ENCODE measurements at regions not wholly inside any gene's neighbourhood (a gene's known extent, or its start where the extent isn't known, plus 50 kb on each side); places are given as distances from the start of the nearest gene placed in this dataset.

- H3K4me3 ChIP-seq (ENCODE audit: low read depth, low read length, poor library complexity, severe bottlenecking), result no peak overlapping the region
- H3K27me3 ChIP-seq (replicated peaks; ENCODE audit: insufficient read depth, low read depth, low read length, poor library complexity), result no peaks in the 10 kb centered on the region
- H3K36me3 ChIP-seq (ENCODE audit: insufficient read depth, low read length, poor library complexity, severe bottlenecking), result no peaks in the 10 kb centered on the region
- TF ChIP-seq EZH2 (IDR thresholded peaks at IDR 0.05; ENCODE audit: borderline replicate concordance, low read depth, low read length, poor library complexity, severe bottlenecking), result no peak
- TF ChIP-seq, protein P1, sequence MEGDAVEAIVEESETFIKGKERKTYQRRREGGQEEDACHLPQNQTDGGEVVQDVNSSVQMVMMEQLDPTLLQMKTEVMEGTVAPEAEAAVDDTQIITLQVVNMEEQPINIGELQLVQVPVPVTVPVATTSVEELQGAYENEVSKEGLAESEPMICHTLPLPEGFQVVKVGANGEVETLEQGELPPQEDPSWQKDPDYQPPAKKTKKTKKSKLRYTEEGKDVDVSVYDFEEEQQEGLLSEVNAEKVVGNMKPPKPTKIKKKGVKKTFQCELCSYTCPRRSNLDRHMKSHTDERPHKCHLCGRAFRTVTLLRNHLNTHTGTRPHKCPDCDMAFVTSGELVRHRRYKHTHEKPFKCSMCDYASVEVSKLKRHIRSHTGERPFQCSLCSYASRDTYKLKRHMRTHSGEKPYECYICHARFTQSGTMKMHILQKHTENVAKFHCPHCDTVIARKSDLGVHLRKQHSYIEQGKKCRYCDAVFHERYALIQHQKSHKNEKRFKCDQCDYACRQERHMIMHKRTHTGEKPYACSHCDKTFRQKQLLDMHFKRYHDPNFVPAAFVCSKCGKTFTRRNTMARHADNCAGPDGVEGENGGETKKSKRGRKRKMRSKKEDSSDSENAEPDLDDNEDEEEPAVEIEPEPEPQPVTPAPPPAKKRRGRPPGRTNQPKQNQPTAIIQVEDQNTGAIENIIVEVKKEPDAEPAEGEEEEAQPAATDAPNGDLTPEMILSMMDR (conservative IDR thresholded peaks at IDR 0.05; ENCODE audit: low read depth, low read length), result no peak
- intact Hi-C loops (cut with micrococcal nuclease; ENCODE audit: unreplicated experiment), result loop anchor here (5.0 kb wide), 1 partner anchor 67 kb away; no protein-coding TSS in a partner anchor
- CTCF ChIA-PET, result no interaction called here
- H3K4me1 ChIP-seq (ENCODE audit: insufficient read depth, low read length, poor library complexity, severe bottlenecking), result peaks cover 5% of the 10 kb centered on the region
- no peaks in the 10 kb centered on the region for H3K9me3 ChIP-seq (ENCODE audit: low read depth, low read length, poor library complexity, severe bottlenecking)
- POLR2A ChIA-PET (ENCODE audit: low non-redundant PET), result no interaction called here
- BruUV-seq (replicated peaks), result no TSS peak
- no peak overlapping the region for H3K27ac ChIP-seq (ENCODE audit: low read depth, low read length, poor library complexity, severe bottlenecking)
- no peak for DNase-seq (ENCODE audit: low spot score)
Measured at GRCh38 chr20:43859994-43860393, 54.7 kb upstream of the TOX2 start.

DNA sequence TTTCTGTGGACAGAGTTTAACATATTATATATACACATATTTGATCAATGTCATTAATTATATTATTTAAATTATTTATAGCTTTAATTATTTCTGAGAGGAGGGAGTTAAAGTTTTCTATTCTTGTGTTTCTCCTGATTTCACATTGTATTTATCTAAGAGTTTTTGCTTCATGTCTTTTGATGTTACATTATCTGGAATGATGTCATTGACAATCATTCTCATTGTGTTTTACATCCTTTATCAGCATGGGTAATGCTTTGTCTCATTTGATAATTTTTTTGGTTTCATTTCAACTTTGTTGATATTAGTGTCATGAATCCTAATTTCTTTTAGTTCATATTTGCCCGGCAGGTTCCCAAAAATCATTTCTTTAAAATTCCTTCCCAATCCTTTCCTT is 56.7 kb upstream of the TOX2 start:
- H3K27ac ChIP-seq (ENCODE audit: low read depth, low read length, poor library complexity, severe bottlenecking), result no peak overlapping the region
- no TSS peak for BruUV-seq (replicated peaks)
- ChIA-PET POLR2A (ENCODE audit: low non-redundant PET) (no interaction called here), CTCF (no interaction called here)
- peaks cover 5% of the 10 kb centered on the region for H3K4me1 ChIP-seq (ENCODE audit: insufficient read depth, low read length, poor library complexity, severe bottlenecking)
- no peak for DNase-seq (ENCODE audit: low spot score)
- H3K36me3 ChIP-seq (ENCODE audit: insufficient read depth, low read length, poor library complexity, severe bottlenecking), result no peaks in the 10 kb centered on the region
- intact Hi-C loops (cut with micrococcal nuclease; ENCODE audit: unreplicated experiment), result no loop called here
- TF ChIP-seq EZH2 (IDR thresholded peaks at IDR 0.05; ENCODE audit: borderline replicate concordance, low read depth, low read length, poor library complexity, severe bottlenecking), result no peak
- TF ChIP-seq, protein P1 (conservative IDR thresholded peaks at IDR 0.05; ENCODE audit: low read depth, low read length), result no peak
- no peak overlapping the region for H3K4me3 ChIP-seq (ENCODE audit: low read depth, low read length, poor library complexity, severe bottlenecking)
- no peaks in the 10 kb centered on the region for H3K9me3 ChIP-seq (ENCODE audit: low read depth, low read length, poor library complexity, severe bottlenecking)
- H3K27me3 ChIP-seq (replicated peaks; ENCODE audit: insufficient read depth, low read depth, low read length, poor library complexity), result no peaks in the 10 kb centered on the region

GRCh38 chr20:43857127-43857526 is 57.5 kb upstream of the TOX2 start:
- peaks cover 5% of the 10 kb centered on the region for H3K4me1 ChIP-seq (ENCODE audit: insufficient read depth, low read length, poor library complexity, severe bottlenecking)
- POLR2A ChIA-PET (ENCODE audit: low non-redundant PET), result no interaction called here
- H3K4me3 ChIP-seq (ENCODE audit: low read depth, low read length, poor library complexity, severe bottlenecking), result no peak overlapping the region
- DNase-seq (ENCODE audit: low spot score), result no peak
- BruUV-seq (replicated peaks), result no TSS peak
- no peak overlapping the region for H3K27ac ChIP-seq (ENCODE audit: low read depth, low read length, poor library complexity, severe bottlenecking)
- no peak for TF ChIP-seq EZH2 (IDR thresholded peaks at IDR 0.05; ENCODE audit: borderline replicate concordance, low read depth, low read length, poor library complexity, severe bottlenecking)
- H3K27me3 ChIP-seq (replicated peaks; ENCODE audit: insufficient read depth, low read depth, low read length, poor library complexity), result no peaks in the 10 kb centered on the region
- CTCF ChIA-PET, result no interaction called here
- no peaks in the 10 kb centered on the region for H3K9me3 ChIP-seq (ENCODE audit: low read depth, low read length, poor library complexity, severe bottlenecking)
- no peaks in the 10 kb centered on the region for H3K36me3 ChIP-seq (ENCODE audit: insufficient read depth, low read length, poor library complexity, severe bottlenecking)
- intact Hi-C loops (cut with micrococcal nuclease; ENCODE audit: unreplicated experiment), result no loop called here

GRCh38 chr20:43855803-43856202 is 58.8 kb upstream of the TOX2 start:
- no TSS peak for BruUV-seq (replicated peaks)
- no peak overlapping the region for H3K27ac ChIP-seq (ENCODE audit: low read depth, low read length, poor library complexity, severe bottlenecking)
- H3K4me1 ChIP-seq (ENCODE audit: insufficient read depth, low read length, poor library complexity, severe bottlenecking), result peaks cover 5% of the 10 kb centered on the region
- no peak for DNase-seq (ENCODE audit: low spot score)
- ChIA-PET CTCF (no interaction called here), POLR2A (ENCODE audit: low non-redundant PET) (no interaction called here)
- no peaks in the 10 kb centered on the region for H3K27me3 ChIP-seq (replicated peaks; ENCODE audit: insufficient read depth, low read depth, low read length, poor library complexity)
- TF ChIP-seq, protein P1 (conservative IDR thresholded peaks at IDR 0.05; ENCODE audit: low read depth, low read length), result no peak
- TF ChIP-seq EZH2 (IDR thresholded peaks at IDR 0.05; ENCODE audit: borderline replicate concordance, low read depth, low read length, poor library complexity, severe bottlenecking), result no peak
- H3K9me3 ChIP-seq (ENCODE audit: low read depth, low read length, poor library complexity, severe bottlenecking), result no peaks in the 10 kb centered on the region
- intact Hi-C loops (cut with micrococcal nuclease; ENCODE audit: unreplicated experiment), result no loop called here
- H3K36me3 ChIP-seq (ENCODE audit: insufficient read depth, low read length, poor library complexity, severe bottlenecking), result no peaks in the 10 kb centered on the region
- H3K4me3 ChIP-seq (ENCODE audit: low read depth, low read length, poor library complexity, severe bottlenecking), result no peak overlapping the region
